ENCODE measurements at regions not wholly inside any gene's neighbourhood (a gene's known extent, or its start where the extent isn't known, plus 50 kb on each side); places are given as distances from the start of the nearest gene placed in this dataset.

DNA sequence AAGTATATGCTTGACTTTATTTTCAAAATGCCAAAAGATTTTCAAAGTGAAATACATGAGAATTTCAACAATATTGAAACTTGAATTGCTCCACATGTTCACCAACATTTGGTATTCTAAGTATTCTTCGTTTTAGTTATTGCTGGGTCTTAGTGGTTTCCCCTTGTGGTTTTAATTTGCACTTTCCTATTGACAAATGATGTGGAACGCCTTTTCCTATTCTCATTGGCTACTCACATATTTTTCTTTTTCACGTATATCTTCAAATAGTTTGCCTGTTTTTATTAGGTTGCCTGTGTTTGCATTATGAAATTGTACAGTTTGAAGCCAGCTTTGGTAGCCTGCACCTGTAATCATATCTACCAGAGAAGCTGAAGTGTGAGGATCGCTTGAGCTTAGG, 405.7 kb upstream of the IRX2 start (continued):
- TF ChIP-seq, protein P1, sequence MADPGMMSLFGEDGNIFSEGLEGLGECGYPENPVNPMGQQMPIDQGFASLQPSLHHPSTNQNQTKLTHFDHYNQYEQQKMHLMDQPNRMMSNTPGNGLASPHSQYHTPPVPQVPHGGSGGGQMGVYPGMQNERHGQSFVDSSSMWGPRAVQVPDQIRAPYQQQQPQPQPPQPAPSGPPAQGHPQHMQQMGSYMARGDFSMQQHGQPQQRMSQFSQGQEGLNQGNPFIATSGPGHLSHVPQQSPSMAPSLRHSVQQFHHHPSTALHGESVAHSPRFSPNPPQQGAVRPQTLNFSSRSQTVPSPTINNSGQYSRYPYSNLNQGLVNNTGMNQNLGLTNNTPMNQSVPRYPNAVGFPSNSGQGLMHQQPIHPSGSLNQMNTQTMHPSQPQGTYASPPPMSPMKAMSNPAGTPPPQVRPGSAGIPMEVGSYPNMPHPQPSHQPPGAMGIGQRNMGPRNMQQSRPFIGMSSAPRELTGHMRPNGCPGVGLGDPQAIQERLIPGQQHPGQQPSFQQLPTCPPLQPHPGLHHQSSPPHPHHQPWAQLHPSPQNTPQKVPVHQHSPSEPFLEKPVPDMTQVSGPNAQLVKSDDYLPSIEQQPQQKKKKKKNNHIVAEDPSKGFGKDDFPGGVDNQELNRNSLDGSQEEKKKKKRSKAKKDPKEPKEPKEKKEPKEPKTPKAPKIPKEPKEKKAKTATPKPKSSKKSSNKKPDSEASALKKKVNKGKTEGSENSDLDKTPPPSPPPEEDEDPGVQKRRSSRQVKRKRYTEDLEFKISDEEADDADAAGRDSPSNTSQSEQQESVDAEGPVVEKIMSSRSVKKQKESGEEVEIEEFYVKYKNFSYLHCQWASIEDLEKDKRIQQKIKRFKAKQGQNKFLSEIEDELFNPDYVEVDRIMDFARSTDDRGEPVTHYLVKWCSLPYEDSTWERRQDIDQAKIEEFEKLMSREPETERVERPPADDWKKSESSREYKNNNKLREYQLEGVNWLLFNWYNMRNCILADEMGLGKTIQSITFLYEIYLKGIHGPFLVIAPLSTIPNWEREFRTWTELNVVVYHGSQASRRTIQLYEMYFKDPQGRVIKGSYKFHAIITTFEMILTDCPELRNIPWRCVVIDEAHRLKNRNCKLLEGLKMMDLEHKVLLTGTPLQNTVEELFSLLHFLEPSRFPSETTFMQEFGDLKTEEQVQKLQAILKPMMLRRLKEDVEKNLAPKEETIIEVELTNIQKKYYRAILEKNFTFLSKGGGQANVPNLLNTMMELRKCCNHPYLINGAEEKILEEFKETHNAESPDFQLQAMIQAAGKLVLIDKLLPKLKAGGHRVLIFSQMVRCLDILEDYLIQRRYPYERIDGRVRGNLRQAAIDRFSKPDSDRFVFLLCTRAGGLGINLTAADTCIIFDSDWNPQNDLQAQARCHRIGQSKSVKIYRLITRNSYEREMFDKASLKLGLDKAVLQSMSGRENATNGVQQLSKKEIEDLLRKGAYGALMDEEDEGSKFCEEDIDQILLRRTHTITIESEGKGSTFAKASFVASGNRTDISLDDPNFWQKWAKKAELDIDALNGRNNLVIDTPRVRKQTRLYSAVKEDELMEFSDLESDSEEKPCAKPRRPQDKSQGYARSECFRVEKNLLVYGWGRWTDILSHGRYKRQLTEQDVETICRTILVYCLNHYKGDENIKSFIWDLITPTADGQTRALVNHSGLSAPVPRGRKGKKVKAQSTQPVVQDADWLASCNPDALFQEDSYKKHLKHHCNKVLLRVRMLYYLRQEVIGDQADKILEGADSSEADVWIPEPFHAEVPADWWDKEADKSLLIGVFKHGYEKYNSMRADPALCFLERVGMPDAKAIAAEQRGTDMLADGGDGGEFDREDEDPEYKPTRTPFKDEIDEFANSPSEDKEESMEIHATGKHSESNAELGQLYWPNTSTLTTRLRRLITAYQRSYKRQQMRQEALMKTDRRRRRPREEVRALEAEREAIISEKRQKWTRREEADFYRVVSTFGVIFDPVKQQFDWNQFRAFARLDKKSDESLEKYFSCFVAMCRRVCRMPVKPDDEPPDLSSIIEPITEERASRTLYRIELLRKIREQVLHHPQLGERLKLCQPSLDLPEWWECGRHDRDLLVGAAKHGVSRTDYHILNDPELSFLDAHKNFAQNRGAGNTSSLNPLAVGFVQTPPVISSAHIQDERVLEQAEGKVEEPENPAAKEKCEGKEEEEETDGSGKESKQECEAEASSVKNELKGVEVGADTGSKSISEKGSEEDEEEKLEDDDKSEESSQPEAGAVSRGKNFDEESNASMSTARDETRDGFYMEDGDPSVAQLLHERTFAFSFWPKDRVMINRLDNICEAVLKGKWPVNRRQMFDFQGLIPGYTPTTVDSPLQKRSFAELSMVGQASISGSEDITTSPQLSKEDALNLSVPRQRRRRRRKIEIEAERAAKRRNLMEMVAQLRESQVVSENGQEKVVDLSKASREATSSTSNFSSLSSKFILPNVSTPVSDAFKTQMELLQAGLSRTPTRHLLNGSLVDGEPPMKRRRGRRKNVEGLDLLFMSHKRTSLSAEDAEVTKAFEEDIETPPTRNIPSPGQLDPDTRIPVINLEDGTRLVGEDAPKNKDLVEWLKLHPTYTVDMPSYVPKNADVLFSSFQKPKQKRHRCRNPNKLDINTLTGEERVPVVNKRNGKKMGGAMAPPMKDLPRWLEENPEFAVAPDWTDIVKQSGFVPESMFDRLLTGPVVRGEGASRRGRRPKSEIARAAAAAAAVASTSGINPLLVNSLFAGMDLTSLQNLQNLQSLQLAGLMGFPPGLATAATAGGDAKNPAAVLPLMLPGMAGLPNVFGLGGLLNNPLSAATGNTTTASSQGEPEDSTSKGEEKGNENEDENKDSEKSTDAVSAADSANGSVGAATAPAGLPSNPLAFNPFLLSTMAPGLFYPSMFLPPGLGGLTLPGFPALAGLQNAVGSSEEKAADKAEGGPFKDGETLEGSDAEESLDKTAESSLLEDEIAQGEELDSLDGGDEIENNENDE (IDR thresholded peaks at IDR 0.05; ENCODE audit: insufficient replicate concordance, low read length): no peak
- TF ChIP-seq EZH2 (IDR thresholded peaks at IDR 0.05; ENCODE audit: low read depth, low read length, severe bottlenecking) (no peak), JUN (IDR thresholded peaks at IDR 0.05; ENCODE audit: low read depth, low read length) (no peak), PHF8 (conservative IDR thresholded peaks at IDR 0.05; ENCODE audit: low read depth, low read length) (no peak), SIN3A (conservative IDR thresholded peaks at IDR 0.05 in 1 of 2, IDR thresholded peaks at IDR 0.05 in 1 of 2; ENCODE audit: low read depth in 1 of 2, low read length in 2 of 2) (no peak), TCF12 (IDR thresholded peaks at IDR 0.05; ENCODE audit: low read depth, low read length) (no peak), NANOG (IDR thresholded peaks at IDR 0.05; ENCODE audit: insufficient read depth, low read depth, low read length, poor library complexity, severe bottlenecking) (no peak), TEAD4 (IDR thresholded peaks at IDR 0.05; ENCODE audit: low read depth, low read length) (no peak), GTF2F1 (IDR thresholded peaks at IDR 0.05; ENCODE audit: borderline replicate concordance, low read depth, low read length) (no peak), FOSL1 (IDR thresholded peaks at IDR 0.05; ENCODE audit: insufficient read depth, low read depth, low read length) (no peak)
